NCI-H1105 (cell line): ENCODE measurements at regions not wholly inside any gene's neighbourhood (a gene's known extent, or its start where the extent isn't known, plus 50 kb on each side); places are given as distances from the start of the nearest gene placed in this dataset.
"Not testable (repeated sequence)": the region's sequence is repeated elsewhere in the genome, so short reads cannot be mapped to it uniquely, and the experiment has no call there.

Source experiments
- DNase-seq: peaks from one replicate; lab custom pipeline; 2025; lab: John Stamatoyannopoulos, UW

- no peak for DNase-seq
Observed at GRCh38 chr5:169413416-169413815, 112.5 kb upstream of the SLIT3 start.

- no peak for DNase-seq
Observed at GRCh38 chr5:169412831-169413230, 111.9 kb upstream of the SLIT3 start.

GRCh38 chr5:169411786-169412430, 111.0 kb upstream of the SLIT3 start:
- DNase-seq = no peak

GRCh38 chr5:169410996-169411783, 110.3 kb upstream of the SLIT3 start:
- no peak for DNase-seq

- no peak for DNase-seq
Observed at GRCh38 chr5:169408731-169409130, 107.8 kb upstream of the SLIT3 start.

- no peak for DNase-seq
Observed at GRCh38 chr5:169408171-169408570, 107.2 kb upstream of the SLIT3 start.

GRCh38 chr5:169404223-169404622, 103.3 kb upstream of the SLIT3 start:
- no peak for DNase-seq

- no peak for DNase-seq
Observed at GRCh38 chr5:169398515-169398914, 97.6 kb upstream of the SLIT3 start.

GRCh38 chr5:169395136-169395535, 94.2 kb upstream of the SLIT3 start:
- no peak for DNase-seq

- DNase-seq = no peak
Observed at GRCh38 chr5:169394371-169394770, 93.4 kb upstream of the SLIT3 start.

- DNase-seq = no peak
Observed at GRCh38 chr5:169393907-169394306, 93.0 kb upstream of the SLIT3 start.

GRCh38 chr5:169390265-169390664, 89.3 kb upstream of the SLIT3 start:
- no peak for DNase-seq

- DNase-seq = no peak
Observed at GRCh38 chr5:169389318-169389717, 88.4 kb upstream of the SLIT3 start.

- DNase-seq = no peak
Observed at GRCh38 chr5:169385636-169386035, 84.7 kb upstream of the SLIT3 start.

GRCh38 chr5:169384661-169385060, 83.7 kb upstream of the SLIT3 start:
- no peak for DNase-seq

GRCh38 chr5:169374761-169375160, 73.8 kb upstream of the SLIT3 start:
- DNase-seq = no peak

GRCh38 chr5:169374111-169374510, 73.2 kb upstream of the SLIT3 start:
- no peak for DNase-seq

GRCh38 chr5:169371801-169372200, 70.9 kb upstream of the SLIT3 start:
- not testable (repeated sequence) for DNase-seq

- DNase-seq = no peak
Observed at GRCh38 chr5:169369130-169369529, 68.2 kb upstream of the SLIT3 start.

GRCh38 chr5:169367861-169368260, 66.9 kb upstream of the SLIT3 start:
- DNase-seq = no peak

GRCh38 chr5:169357291-169357690, 56.4 kb upstream of the SLIT3 start:
- DNase-seq = no peak

GRCh38 chr5:169356811-169357210, 55.9 kb upstream of the SLIT3 start:
- no peak for DNase-seq

GRCh38 chr5:169356181-169356580, 55.2 kb upstream of the SLIT3 start:
- no peak for DNase-seq

GRCh38 chr5:169354921-169355320, 54.0 kb upstream of the SLIT3 start:
- no peak for DNase-seq
